Stimulated activated naive CD4-positive, alpha-beta T cell treated with Interleukin-2 at 50 U/mL for 16 hours (primary cell): ENCODE measurements at regions not wholly inside any gene's neighbourhood (a gene's known extent, or its start where the extent isn't known, plus 50 kb on each side); places are given as distances from the start of the nearest gene placed in this dataset.
A peak's percentile ranks its signal among the peaks of the same experiment; 100 is the strongest.
"Not testable (repeated sequence)": the region's sequence is repeated elsewhere in the genome, so short reads cannot be mapped to it uniquely, and the experiment has no call there.

ENCODE experiments used
- DNase-seq: peaks from one replicate; lab custom pipeline; 2025; lab: John Stamatoyannopoulos, UW

DNA sequence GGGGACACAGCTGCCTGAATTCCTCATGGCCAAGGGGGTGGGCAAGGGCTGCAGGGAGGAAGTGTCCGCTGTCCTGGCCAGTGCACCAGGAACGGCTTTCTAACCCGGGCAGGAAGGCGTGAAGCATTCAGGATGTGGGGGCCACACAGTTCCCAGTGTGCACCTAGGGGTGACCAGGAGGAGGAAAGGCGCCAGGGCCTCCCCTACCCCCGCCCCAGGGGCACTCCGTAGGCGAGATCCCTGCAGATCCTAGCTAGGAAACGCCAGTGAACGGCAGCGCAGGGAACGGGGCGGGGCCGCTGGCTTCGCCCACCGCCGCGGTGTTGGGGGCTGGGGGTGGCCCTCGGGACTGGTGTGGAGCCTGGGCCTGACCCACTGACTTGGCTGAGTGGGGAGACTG lies 199.6 kb downstream of the USP22 start:
- not testable (repeated sequence) for DNase-seq

DNA sequence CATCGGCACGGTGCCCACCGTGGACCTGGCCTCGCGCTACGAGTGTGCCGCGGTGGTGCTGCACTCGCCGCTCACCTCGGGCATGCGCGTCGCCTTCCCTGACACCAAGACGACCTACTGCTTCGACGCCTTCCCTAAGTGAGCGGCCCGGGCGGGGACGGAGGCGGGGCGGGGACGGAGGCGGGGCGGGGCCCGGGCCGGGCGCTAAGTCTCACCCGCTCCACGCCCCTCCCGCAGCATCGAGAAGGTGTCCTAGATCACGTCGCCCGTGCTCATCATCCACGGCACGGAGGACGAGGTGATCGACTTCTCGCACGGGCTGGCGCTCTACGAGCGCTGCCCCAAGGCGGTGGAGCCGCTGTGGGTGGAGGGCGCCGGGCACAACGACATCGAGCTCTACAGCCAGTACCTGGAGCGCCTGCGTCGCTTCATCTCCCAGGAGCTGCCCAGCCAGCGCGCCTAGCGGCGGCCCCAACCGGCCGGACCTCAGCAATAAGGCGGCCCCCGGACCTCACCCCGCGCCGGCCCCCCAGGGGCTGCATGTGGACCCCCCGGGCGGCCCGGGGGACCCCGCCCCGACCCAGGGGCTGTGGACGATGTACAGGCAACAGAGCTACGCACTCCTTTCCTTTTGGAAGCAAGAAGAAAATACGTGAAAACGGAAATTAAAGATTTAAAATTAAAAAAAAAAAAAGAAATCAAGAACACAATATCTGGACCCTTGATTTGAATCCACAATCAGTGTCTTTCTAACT lies 198.8 kb downstream of the USP22 start:
- DNase-seq, result peak; percentile 16

DNA sequence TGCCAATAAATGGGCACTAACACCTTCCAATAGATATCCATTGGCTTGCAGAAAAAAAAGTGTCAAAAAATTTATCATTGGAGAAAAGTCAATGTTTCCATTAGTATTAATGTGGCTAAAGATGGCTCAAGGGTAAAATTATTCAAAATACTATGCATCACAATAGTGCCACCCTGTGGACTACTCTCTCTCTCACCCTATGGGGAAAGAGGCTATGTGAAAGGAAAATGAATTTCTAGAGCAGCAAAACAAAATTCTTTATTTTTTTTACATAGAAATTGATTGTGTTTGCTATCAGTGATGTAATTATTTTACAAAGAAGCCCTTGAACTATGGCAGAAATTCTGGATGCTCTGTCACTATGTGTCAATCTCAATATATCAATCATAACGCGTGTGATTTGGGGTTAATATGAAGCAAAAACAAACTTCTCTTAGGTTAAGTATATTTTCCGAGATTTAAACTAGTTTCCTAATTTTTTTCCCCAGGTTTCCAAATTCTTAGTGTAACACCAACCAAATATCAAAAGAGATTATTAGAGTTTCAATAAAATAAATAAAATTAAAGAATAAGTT lies 193.9 kb downstream of the USP22 start:
- not testable (repeated sequence) for DNase-seq

DNA sequence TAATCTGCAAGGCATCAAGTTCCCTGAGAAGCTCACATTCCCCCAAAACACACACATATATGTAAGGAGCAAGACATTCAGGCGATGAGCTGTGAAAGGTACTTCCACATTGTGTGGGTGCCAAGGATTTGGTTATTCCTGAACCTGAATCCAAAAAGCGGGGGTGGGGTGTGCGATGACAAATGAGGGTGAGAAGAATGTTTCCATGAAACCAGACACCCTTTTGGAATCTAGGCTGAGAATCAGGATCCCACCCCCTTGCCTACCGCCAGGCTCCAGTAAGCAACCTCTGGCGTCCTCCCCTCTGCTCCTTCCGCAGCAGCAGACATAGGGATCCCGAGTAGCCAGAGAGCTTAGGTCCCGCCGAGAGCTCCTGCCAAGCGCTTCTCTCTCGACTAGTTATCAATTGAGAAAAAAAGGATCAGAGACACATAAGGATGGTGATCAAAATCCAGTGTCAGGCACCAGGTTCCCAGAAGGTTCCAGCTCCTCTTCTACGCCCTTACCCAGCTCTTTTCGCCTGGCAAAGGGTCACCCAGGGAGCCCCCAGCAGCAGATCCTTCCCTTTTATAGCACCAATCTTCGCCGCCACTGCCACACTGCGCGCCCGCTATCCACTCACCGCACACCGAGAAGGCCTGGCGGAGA lies 191.1 kb downstream of the USP22 start:
- not testable (repeated sequence) for DNase-seq

- DNase-seq, result no peak
Measured at GRCh38 chr17:20852239-20852989, 190.4 kb downstream of the USP22 start.

DNA sequence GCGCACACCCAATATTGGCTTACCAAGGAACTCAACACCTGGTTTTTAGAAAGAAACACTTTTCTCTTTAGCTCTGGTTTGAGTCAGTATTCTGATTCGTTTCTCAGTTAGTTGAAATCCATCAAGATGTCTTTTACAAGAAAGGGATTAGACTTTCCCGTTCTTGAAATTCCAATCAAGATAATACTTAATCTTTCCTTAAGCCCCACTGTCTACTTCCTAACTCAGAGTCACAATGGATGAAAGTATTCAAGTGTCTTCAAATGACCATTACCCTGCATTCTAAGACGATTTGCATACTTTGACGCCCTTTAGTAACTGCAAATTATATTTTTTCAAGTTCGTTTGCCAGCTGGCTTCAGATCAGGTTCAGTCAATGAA lies 189.8 kb downstream of the USP22 start:
- DNase-seq, result no peak

DNA sequence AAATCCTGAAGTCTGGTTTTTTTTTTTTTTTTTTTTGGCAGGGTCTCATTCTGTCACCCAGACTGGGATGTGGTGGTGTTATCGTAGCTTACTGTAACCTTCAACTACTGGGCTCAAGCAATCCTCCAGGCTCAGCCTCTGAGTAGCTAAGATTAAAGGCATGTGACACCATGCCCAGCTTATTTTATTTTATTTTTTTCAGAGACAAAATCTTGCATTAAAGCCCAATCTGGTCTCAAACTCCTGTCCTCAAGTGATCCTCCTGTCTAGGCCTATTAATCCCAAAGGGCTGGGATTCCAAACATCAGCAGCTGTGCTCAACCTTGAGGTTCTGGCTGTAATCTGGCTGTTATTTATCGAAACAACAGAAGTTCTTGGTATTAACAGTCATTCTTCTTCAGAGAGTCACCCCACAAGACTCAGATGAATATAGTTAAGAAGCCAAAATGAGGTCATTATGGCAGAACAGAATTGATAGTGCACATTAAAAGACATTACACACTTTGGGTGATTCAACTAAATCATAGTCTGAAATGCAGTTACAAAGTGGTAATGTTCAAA lies 186.8 kb downstream of the USP22 start:
- DNase-seq, result not testable (repeated sequence)

DNA sequence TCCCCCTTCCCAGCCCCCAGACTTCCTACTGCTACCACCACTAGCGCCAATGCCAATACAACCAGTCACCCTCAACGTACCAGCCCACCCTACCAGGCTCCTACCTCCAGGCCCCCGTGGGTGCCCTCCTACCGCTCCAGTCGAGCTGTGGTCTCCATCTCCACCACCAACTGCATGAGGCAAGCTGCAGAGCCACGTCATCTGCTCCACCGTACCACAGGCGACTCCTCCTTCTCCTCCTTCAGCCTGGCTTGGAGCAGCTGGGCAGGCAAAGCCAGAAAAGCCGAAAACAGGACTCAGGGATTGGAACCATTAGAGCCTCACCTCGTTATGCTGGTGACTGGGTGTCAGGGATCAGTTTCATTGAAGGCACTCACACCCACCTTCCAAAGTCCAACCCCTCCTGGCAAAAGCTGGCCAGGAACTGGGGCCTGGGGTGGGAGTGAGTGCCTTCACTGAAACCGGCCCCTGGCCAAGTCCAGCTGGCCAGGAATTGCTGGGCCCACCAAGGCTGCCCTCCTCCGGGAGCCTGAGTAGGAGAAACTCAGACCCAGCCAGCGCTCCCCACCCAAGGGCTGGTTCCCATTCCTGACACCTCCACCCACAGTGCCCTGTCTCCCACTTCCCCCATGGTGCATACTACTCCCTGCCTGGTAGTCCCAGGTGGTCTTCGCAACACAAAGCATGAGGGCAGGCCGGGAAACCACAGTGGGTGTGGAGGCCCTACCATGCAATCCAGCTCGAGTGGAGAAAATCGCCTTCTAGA lies 176.2 kb downstream of the USP22 start:
- not testable (repeated sequence) for DNase-seq

GRCh38 chr17:20867436-20867937 lies 175.3 kb downstream of the USP22 start:
- DNase-seq, result not testable (repeated sequence)

DNA sequence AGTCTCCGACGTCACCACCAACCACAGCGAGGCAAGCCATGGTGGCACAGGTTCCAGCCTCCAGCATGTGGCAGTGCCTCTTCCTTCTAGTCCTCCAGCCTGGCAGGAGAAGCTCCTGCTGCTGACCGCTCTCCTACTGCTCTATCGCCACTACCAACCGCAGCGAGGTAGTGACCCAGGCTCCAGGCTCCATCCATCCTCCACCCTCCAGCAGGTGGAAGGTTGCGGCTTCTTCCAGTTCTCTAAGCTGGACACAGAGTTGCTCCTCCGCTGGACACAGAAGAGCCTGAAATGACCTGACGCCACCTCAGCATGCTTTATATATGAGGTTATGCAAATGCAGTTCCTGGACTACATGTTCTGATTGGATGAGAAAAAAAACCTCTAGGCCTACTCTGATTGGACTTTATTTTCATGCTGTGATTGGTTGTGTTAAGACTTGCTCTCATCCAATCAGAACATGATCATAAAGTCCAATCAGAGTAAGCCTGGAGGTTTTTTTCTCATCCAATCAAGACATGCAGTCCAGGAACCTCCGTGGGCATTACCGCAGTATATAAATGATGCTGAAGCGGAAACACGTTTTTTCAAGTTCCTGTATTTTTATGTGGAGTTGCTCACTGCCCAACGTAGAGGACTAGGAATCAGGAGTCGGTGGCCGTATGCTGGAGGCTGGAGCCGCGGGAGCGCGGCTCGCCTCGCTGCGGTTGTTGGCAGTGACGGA lies 174.7 kb downstream of the USP22 start:
- not testable (repeated sequence) for DNase-seq

- DNase-seq, result not testable (repeated sequence)
Measured at GRCh38 chr17:20868662-20869007, 174.2 kb downstream of the USP22 start.

GRCh38 chr17:20873173-20873572 lies 169.6 kb downstream of the USP22 start:
- not testable (repeated sequence) for DNase-seq

GRCh38 chr17:20873688-20874328 lies 169.0 kb downstream of the USP22 start:
- DNase-seq, result not testable (repeated sequence)

DNA sequence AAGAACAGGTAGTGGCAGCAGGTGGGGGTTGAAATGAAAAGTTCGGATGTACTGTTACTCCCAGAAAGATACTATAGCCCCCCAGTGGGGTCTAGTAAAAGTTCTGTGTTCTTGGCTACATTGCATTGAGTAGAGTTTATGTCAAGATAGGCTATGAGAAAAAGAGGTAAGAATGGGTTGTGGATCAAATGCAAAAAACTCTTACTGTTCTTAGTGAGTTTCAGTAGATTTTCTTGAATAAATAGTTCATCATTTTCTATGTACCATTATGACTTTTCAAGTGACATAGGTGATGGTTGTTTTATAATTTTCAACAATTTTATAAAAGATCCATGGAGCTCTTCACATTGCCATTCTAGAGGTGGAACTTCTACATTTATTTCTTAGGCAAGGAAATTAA lies 165.4 kb downstream of the USP22 start:
- DNase-seq, result not testable (repeated sequence)

- no peak for DNase-seq
Measured at GRCh38 chr17:20890338-20890737, 152.5 kb downstream of the USP22 start.

- DNase-seq, result not testable (repeated sequence)
Measured at GRCh38 chr17:20895426-20895825, 147.4 kb downstream of the USP22 start.

- DNase-seq, result peak; percentile 1
Measured at GRCh38 chr17:20896153-20896649, 146.6 kb downstream of the USP22 start.

- not testable (repeated sequence) for DNase-seq
Measured at GRCh38 chr17:20898726-20899125, 144.1 kb downstream of the USP22 start.

GRCh38 chr17:20902496-20902895 lies 140.3 kb downstream of the USP22 start:
- not testable (repeated sequence) for DNase-seq

DNA sequence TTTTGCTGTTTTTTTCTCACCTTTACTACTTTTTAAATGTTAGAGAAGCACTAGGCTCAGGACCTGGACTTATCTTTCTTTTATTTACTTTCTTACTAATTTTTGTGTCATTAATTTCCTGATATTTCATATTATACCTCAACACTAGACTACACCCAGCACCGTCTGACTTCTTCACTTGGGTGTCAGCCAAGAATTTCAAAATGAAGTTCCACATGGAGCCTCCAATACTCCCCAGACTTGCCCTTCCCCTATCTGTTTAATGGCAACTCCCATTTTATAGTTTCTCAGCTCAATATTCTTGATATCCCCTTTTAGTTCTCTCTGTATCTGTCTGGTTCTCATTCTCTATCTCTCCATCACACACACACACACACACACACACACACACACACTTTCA lies 139.3 kb downstream of the USP22 start:
- not testable (repeated sequence) for DNase-seq
